HEK293 (cell line): ENCODE measurements at regions not wholly inside any gene's neighbourhood (a gene's known extent, or its start where the extent isn't known, plus 50 kb on each side); places are given as distances from the start of the nearest gene placed in this dataset.

Experiments used
- CTCF ChIA-PET: fragments of 350-600 bp; formaldehyde crosslinking; extraction: SDS; loops from one replicate; lab custom pipeline; 2021; ENCODE audit warnings: antibody characterized with exemption; lab: Yijun Ruan, JAX
- POLR2A ChIA-PET: fragments of 300-600 bp; formaldehyde crosslinking; extraction: SDS; loops from one replicate; lab custom pipeline; 2020; ENCODE audit warnings: antibody characterized with exemption, inconsistent platforms; lab: Yijun Ruan, JAX
- H3K27ac ChIP-seq: fragments of 200-500 bp; sonication (Bioruptor generic); 2 replicates; pipeline ENCODE4 v1.5.1; 2014; ENCODE audit warnings: low read depth, low read length, control low read depth, inconsistent platforms; ENCODE audit errors: extremely low read depth
- H3K36me3 ChIP-seq, 2 experiments: fragments of 200-500 bp in 1 of 2; sonication (Bioruptor generic) in 1 of 2; 1 replicate in 1 of 2; 2 replicates in 1 of 2; pipeline ENCODE4 v1.5.1; 2014 to 2017; ENCODE audit warnings: inconsistent platforms in 2 of 2, low read length in 2 of 2; ENCODE audit not compliant: control insufficient read depth in 2 of 2, insufficient read depth in 1 of 2
- H3K4me1 ChIP-seq: fragments of 200-500 bp; sonication (Bioruptor generic); 2 replicates; pipeline ENCODE4 v1.5.1; 2014; ENCODE audit warnings: mild to moderate bottlenecking, low read length, inconsistent platforms; ENCODE audit not compliant: control insufficient read depth, insufficient read depth
- H3K4me3 ChIP-seq: 2 replicates; pipeline ENCODE4 v1.5.1; 2011; ENCODE audit warnings: low read depth, mild to moderate bottlenecking, control low read depth, low read length, moderate library complexity
- H3K9me3 ChIP-seq: fragments of 200-500 bp; sonication (Bioruptor generic); 2 replicates; pipeline ENCODE4 v1.5.1; 2014; ENCODE audit warnings: low read depth, low read length, inconsistent platforms; ENCODE audit not compliant: control insufficient read depth, insufficient read depth
- PRDM10 ChIP-seq: fragments of 450-650 bp; formaldehyde crosslinking; IDR thresholded peaks from 2 replicates; pipeline ENCODE4 v1.5.1; 2016; ENCODE audit warnings: missing biosample characterization, missing genetic modification characterization
- SP3 ChIP-seq: fragments of 450-650 bp; formaldehyde crosslinking; IDR thresholded peaks from 2 replicates; pipeline ENCODE4 v1.5.1; 2016; ENCODE audit warnings: missing biosample characterization, missing genetic modification characterization
- ZFP41 ChIP-seq: fragments of 450-650 bp; formaldehyde crosslinking; IDR thresholded peaks from 2 replicates; pipeline ENCODE4 v1.5.1; 2016; ENCODE audit warnings: missing biosample characterization, missing genetic modification characterization, borderline replicate concordance
- ZNF157 ChIP-seq: fragments of 450-650 bp; formaldehyde crosslinking; IDR thresholded peaks from 2 replicates; pipeline ENCODE4 v1.5.1; 2016; ENCODE audit warnings: missing biosample characterization, missing genetic modification characterization
- ZNF214 ChIP-seq: fragments of 450-650 bp; formaldehyde crosslinking; IDR thresholded peaks from 2 replicates; pipeline ENCODE4 v1.5.1; 2017; ENCODE audit warnings: missing biosample characterization, mild to moderate bottlenecking, missing genetic modification characterization, borderline replicate concordance
- ZNF324 ChIP-seq: fragments of 450-650 bp; formaldehyde crosslinking; IDR thresholded peaks from 2 replicates; pipeline ENCODE4 v1.5.1; 2016; ENCODE audit warnings: missing biosample characterization, missing genetic modification characterization
- ZNF394 ChIP-seq: fragments of 450-650 bp; formaldehyde crosslinking; IDR thresholded peaks from 2 replicates; pipeline ENCODE4 v1.5.1; 2016; ENCODE audit warnings: missing biosample characterization, missing genetic modification characterization, mild to moderate bottlenecking, moderate library complexity, borderline replicate concordance
- ZNF423 ChIP-seq: fragments of 450-650 bp; formaldehyde crosslinking; IDR thresholded peaks from 2 replicates; pipeline ENCODE4 v1.5.1; 2016; ENCODE audit warnings: missing biosample characterization, missing genetic modification characterization
- ZNF629 ChIP-seq: fragments of 450-650 bp; formaldehyde crosslinking; IDR thresholded peaks from 2 replicates; pipeline ENCODE4 v1.5.1; 2017; ENCODE audit warnings: missing biosample characterization, missing genetic modification characterization
- TF ChIP-seq, protein P1 (sequence below): fragments of 450-650 bp; formaldehyde crosslinking; IDR thresholded peaks from 2 replicates; pipeline ENCODE4 v1.5.1; 2016; ENCODE audit warnings: missing biosample characterization, missing genetic modification characterization, low read depth
- TF ChIP-seq, protein P2 (sequence below): fragments of 450-650 bp; formaldehyde crosslinking; IDR thresholded peaks from 2 replicates; pipeline ENCODE4 v1.5.1; 2016; ENCODE audit warnings: missing biosample characterization, missing genetic modification characterization

DNA sequence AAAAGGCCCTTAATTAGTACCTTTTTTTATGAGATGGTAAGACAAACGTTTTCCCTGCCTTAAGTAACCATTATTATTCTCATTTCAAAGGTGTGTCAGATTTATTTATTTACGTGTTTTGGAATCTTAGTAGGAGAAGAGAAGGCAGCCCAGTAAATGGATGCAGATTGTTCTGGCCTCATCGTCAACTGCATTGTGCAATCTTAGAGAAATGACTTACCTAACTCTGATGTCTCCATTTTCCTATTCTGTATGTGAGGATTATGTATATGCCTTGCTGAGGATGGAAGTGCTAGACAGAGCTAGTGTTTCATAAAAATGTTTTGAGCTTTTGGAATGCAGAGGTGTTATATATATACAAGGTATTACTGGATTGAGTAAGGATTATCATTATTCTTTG, 97.0 kb upstream of the JAG1 start:
- Histone ChIP-seq H3K4me3 (no peak overlapping the region), H3K9me3 (no peaks in the 10 kb centered on the region), H3K4me1 (peaks cover 3% of the 10 kb centered on the region), H3K27ac (no peak overlapping the region), H3K36me3 (no peaks in the 10 kb centered on the region)
- ChIA-PET POLR2A (no interaction called here), CTCF (interaction anchor here (0.6 to 0.7 kb wide), 2 partner anchors 42 to 197 kb away, joined by 3 to 7 read pairs; no protein-coding TSS in a partner anchor)
- no peak for TF ChIP-seq ZNF423
- no peak for TF ChIP-seq SP3 (tag by site-specific recombination)
- no peak for TF ChIP-seq ZNF157 (tag by site-specific recombination)
- no peak for TF ChIP-seq PRDM10
- no peak for TF ChIP-seq ZFP41
- no peak for TF ChIP-seq ZNF394 (tag by site-specific recombination)
- TF ChIP-seq ZNF324 (tag by site-specific recombination): no peak

GRCh38 chr20:10771435-10772140, 97.8 kb upstream of the JAG1 start:
- H3K9me3 ChIP-seq: no peaks in the 10 kb centered on the region
- ChIA-PET CTCF (no interaction called here), POLR2A (no interaction called here)
- H3K4me3 ChIP-seq: no peak overlapping the region
- H3K4me1 ChIP-seq: peaks cover 3% of the 10 kb centered on the region
- TF ChIP-seq, protein P1, sequence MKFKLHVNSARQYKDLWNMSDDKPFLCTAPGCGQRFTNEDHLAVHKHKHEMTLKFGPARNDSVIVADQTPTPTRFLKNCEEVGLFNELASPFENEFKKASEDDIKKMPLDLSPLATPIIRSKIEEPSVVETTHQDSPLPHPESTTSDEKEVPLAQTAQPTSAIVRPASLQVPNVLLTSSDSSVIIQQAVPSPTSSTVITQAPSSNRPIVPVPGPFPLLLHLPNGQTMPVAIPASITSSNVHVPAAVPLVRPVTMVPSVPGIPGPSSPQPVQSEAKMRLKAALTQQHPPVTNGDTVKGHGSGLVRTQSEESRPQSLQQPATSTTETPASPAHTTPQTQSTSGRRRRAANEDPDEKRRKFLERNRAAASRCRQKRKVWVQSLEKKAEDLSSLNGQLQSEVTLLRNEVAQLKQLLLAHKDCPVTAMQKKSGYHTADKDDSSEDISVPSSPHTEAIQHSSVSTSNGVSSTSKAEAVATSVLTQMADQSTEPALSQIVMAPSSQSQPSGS: peak; percentile 70
- peak; percentile 65 for TF ChIP-seq ZNF629 (tag by site-specific recombination)
- peak; percentile 67 for TF ChIP-seq PRDM10
- TF ChIP-seq ZNF214 (tag by site-specific recombination): no peak
- TF ChIP-seq, protein P2, sequence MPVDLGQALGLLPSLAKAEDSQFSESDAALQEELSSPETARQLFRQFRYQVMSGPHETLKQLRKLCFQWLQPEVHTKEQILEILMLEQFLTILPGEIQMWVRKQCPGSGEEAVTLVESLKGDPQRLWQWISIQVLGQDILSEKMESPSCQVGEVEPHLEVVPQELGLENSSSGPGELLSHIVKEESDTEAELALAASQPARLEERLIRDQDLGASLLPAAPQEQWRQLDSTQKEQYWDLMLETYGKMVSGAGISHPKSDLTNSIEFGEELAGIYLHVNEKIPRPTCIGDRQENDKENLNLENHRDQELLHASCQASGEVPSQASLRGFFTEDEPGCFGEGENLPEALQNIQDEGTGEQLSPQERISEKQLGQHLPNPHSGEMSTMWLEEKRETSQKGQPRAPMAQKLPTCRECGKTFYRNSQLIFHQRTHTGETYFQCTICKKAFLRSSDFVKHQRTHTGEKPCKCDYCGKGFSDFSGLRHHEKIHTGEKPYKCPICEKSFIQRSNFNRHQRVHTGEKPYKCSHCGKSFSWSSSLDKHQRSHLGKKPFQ (tag by site-specific recombination): peak; percentile 75; the same call in 1 of the 2 replicates
- TF ChIP-seq, all 188 proteins: peak for 4
- no peaks in the 10 kb centered on the region for H3K36me3 ChIP-seq
- no peak overlapping the region for H3K27ac ChIP-seq
